ENCODE measurements at regions not wholly inside any gene's neighbourhood (a gene's known extent, or its start where the extent isn't known, plus 50 kb on each side); places are given as distances from the start of the nearest gene placed in this dataset.

- no peak for DNase-seq (ENCODE audit: low read depth)
- no peak overlapping the region for H3K4me3 ChIP-seq (ENCODE audit: low read depth, low read length)
- TF ChIP-seq CTCF (conservative IDR thresholded peaks at IDR 0.05; ENCODE audit: low read depth, low read length): no peak
Observed at GRCh38 chr6:125485757-125486156, 184.0 kb upstream of the HDDC2 start.

DNA sequence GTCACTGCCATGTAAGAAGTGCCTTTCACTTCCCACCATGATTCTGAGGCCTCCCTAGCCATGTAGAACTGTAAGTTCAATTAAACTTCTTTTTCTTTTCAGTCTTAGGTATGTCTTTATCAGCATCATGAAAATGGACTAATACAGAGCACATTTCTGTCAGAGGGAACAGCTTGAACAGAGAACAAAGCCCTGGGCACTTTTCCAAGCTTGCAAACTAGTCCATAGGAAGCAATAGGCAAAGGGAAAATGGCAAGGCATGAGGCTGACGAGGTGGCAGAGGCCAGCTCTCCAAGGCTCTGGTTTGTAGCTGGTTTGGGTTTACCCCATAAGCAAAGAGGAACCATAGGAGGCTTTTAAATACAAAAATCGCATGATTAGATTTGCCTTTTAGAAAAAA lies 185.1 kb upstream of the HDDC2 start:
- TF ChIP-seq CTCF (conservative IDR thresholded peaks at IDR 0.05; ENCODE audit: low read depth, low read length): no peak
- H3K4me3 ChIP-seq (ENCODE audit: low read depth, low read length): no peak overlapping the region
- peak; percentile 34 for DNase-seq (ENCODE audit: low read depth)

DNA sequence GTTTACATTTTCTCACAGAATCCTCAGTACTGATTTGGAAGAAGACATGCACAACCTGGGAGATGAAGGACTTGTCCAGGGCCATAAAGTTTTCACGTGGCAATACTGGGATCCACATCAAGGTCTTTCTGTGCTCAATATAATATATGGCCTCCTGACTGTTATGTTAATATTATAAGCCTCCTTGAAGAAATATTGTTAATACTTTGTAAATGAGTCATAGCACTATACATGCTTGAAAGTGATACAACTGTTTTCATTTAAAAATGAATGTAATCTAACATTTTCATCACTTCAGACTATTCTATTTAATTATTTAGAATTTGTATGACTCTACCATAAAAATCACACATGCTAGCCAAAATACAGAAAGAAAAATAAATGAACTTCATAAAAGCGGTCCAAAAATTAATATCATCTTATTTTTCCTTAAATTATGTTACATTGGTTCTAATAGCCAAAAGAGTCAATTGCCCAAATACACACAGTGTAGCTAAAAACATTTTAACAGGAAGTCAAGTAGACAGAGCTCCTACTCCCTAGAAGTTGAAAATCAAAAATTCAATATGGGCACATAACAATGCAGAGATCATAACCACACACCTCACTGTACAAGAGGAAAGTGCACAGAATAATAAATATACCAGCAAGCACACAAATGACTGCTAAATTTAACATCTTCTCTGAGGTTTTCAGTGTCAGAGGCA lies 188.0 kb upstream of the HDDC2 start:
- TF ChIP-seq CTCF (conservative IDR thresholded peaks at IDR 0.05; ENCODE audit: low read depth, low read length): no peak
- H3K4me3 ChIP-seq (ENCODE audit: low read depth, low read length): no peak overlapping the region
- DNase-seq (ENCODE audit: low read depth): peak; percentile 23

DNA sequence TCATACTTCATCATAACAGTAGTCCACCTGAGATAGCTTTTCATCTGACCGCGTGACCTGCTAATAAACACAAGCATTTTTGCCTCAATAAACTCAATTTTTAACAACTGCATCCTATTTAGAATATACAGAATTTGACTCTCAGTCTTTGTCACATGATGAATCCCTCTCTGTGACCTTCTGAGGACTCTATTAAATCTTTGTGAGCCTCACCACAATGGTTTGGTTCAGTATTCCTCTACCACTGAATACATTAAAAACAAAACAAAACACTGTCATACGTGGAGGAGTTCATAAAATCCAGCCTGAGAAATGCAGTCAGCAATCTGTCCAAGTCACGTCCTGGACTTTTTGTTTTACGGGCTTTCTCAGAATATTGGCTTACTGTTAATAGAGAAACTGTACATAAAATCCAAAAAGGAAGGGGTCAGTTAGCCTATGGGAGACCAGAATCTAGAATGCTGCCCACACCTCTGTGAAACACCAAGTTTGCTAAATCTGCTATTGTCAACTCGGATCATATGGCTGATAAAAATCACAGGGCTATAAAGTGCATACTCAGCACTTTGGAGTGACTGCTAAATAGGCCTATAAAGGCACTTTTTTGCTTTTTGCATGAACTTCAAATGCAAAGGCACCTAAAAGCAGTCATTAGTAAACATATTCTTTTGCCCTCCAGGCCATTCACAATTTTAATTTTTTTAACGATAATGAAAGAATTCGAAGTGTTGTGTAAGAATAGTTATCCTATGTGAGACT lies 190.3 kb upstream of the HDDC2 start:
- H3K4me3 ChIP-seq (ENCODE audit: low read depth, low read length): no peak overlapping the region
- no peak for TF ChIP-seq CTCF (conservative IDR thresholded peaks at IDR 0.05; ENCODE audit: low read depth, low read length)
- DNase-seq (ENCODE audit: low read depth): no peak

- no peak for DNase-seq (ENCODE audit: low read depth)
- TF ChIP-seq CTCF (conservative IDR thresholded peaks at IDR 0.05; ENCODE audit: low read depth, low read length): no peak
- no peak overlapping the region for H3K4me3 ChIP-seq (ENCODE audit: low read depth, low read length)
Observed at GRCh38 chr6:125498606-125499005, 196.8 kb upstream of the HDDC2 start.

GRCh38 chr6:125499535-125499934 lies 197.8 kb upstream of the HDDC2 start:
- no peak overlapping the region for H3K4me3 ChIP-seq (ENCODE audit: low read depth, low read length)
- no peak for TF ChIP-seq CTCF (conservative IDR thresholded peaks at IDR 0.05; ENCODE audit: low read depth, low read length)
- no peak for DNase-seq (ENCODE audit: low read depth)

DNA sequence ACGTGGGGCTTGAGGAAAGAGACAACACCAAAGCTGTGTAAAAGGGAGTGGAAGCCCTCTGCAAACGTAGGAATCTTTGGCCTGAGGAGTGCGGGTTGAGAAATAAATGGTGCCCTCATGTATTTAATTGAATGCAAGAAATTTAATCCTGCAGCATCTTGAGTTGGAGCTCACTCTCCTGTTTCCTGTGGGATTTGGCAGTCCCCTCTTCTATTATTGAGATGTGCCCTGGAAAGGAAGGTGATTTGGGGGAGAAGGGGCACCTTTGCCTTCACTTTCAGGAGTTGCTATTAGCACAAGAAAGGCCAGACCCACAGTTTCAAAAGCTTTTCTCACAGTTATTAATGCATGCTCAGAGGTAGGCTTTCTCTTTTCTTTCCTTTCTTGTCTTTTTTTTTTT lies 201.4 kb upstream of the HDDC2 start:
- no peak overlapping the region for H3K4me3 ChIP-seq (ENCODE audit: low read depth, low read length)
- DNase-seq (ENCODE audit: low read depth): no peak
- no peak for TF ChIP-seq CTCF (conservative IDR thresholded peaks at IDR 0.05; ENCODE audit: low read depth, low read length)

Measured in choroid plexus epithelial cell (primary cell).